IMR-90 (cell line): ENCODE measurements at regions not wholly inside any gene's neighbourhood (a gene's known extent, or its start where the extent isn't known, plus 50 kb on each side); places are given as distances from the start of the nearest gene placed in this dataset.

ENCODE experiments used
- ATAC-seq: fragments of 200-7000 bp; cut with Tn5 transposase; 2 replicates; pipeline ENCODE4 v1.9.1; 2020; ENCODE audit warnings: low read depth, mild to moderate bottlenecking, moderate library complexity
- BruUV-seq: library from RNA; stranded (reverse); fragments of 400-500 nt; replicated peaks from 2 replicates; lab custom pipeline; 2021; lab: Mats Ljungman, UMichigan
- CTCF ChIA-PET: fragments of 300-600 bp; formaldehyde crosslinking; extraction: SDS; loops from one replicate; lab custom pipeline; 2021; ENCODE audit warnings: antibody characterized with exemption; lab: Yijun Ruan, JAX
- POLR2A ChIA-PET: fragments of 300-600 bp; sonication (Branson Sonifier 250); formaldehyde crosslinking; loops from one replicate; lab custom pipeline; 2022; ENCODE audit warnings: antibody characterized with exemption; ENCODE audit not compliant: unreplicated experiment; lab: Charles Lee
- DNase-seq: peaks from one replicate; pipeline ENCODE4 v3.0.0; 2013
- H2AFZ ChIP-seq: replicated peaks from 2 replicates; pipeline ENCODE3; 2013; ENCODE audit warnings: low read length, mild to moderate bottlenecking; ENCODE audit not compliant: poor library complexity
- H2AK5ac ChIP-seq: 2 replicates; pipeline ENCODE4 v1.6.1; 2013; ENCODE audit warnings: low read depth, low read length, inconsistent platforms
- H2AK9ac ChIP-seq: replicated peaks from 2 replicates; pipeline ENCODE3; 2013; ENCODE audit warnings: mild to moderate bottlenecking, low read depth, low read length, moderate library complexity; ENCODE audit not compliant: poor library complexity
- H2BK120ac ChIP-seq: 2 replicates; pipeline ENCODE4 v1.6.1; 2013; ENCODE audit warnings: low read depth, low read length, inconsistent platforms
- H2BK15ac ChIP-seq: 3 replicates; pipeline ENCODE4 v1.6.1; 2013; ENCODE audit warnings: low read depth, low read length, inconsistent platforms
- H2BK20ac ChIP-seq: 2 replicates; pipeline ENCODE4 v1.6.1; 2013; ENCODE audit warnings: low read depth, mild to moderate bottlenecking, inconsistent platforms, low read length, moderate library complexity
- H2BK5ac ChIP-seq: 2 replicates; pipeline ENCODE4 v1.6.1; 2013; ENCODE audit warnings: mild to moderate bottlenecking, low read depth, low read length, inconsistent platforms; ENCODE audit not compliant: poor library complexity, severe bottlenecking
- H3K14ac ChIP-seq: replicated peaks from 2 replicates; pipeline ENCODE4 v1.6.1; 2013; ENCODE audit warnings: low read depth, low read length, inconsistent platforms
- H3K18ac ChIP-seq: 2 replicates; pipeline ENCODE4 v1.6.1; 2013; ENCODE audit warnings: low read depth, low read length, control low read depth
- H3K23ac ChIP-seq: 2 replicates; pipeline ENCODE4 v1.6.1; 2013; ENCODE audit warnings: low read depth, low read length, inconsistent platforms
- H3K27ac ChIP-seq: 2 replicates; pipeline ENCODE4 v1.5.1; 2013; ENCODE audit warnings: mild to moderate bottlenecking, control low read depth, low read length; ENCODE audit not compliant: insufficient read depth
- H3K27me3 ChIP-seq: 2 replicates; pipeline ENCODE4 v1.6.1; 2013; ENCODE audit warnings: low read length; ENCODE audit not compliant: control insufficient read depth, insufficient read depth
- H3K36me3 ChIP-seq: 2 replicates; pipeline ENCODE4 v1.6.1; 2013; ENCODE audit warnings: low read length, mixed read lengths; ENCODE audit not compliant: control insufficient read depth, insufficient read depth
- H3K4ac ChIP-seq: 2 replicates; pipeline ENCODE4 v1.6.1; 2013; ENCODE audit warnings: low read depth, low read length, inconsistent platforms
- H3K4me1 ChIP-seq: 2 replicates; pipeline ENCODE4 v1.6.1; 2013; ENCODE audit warnings: low read length, mixed read lengths; ENCODE audit not compliant: control insufficient read depth, insufficient read depth
- H3K4me2 ChIP-seq: 2 replicates; pipeline ENCODE4 v1.6.1; 2013; ENCODE audit warnings: low read depth, mild to moderate bottlenecking, control low read depth, low read length, moderate library complexity
- H3K4me3 ChIP-seq: 2 replicates; pipeline ENCODE4 v1.5.1; 2013; ENCODE audit warnings: low read depth, mild to moderate bottlenecking, control low read depth, low read length, moderate library complexity; ENCODE audit not compliant: insufficient read depth
- H3K56ac ChIP-seq: 2 replicates; pipeline ENCODE4 v1.6.1; 2013; ENCODE audit warnings: low read length, inconsistent platforms; ENCODE audit not compliant: insufficient read depth; ENCODE audit errors: extremely low read depth
- H3K79me1 ChIP-seq, 2 experiments: 2 replicates each; pipeline ENCODE4 v1.6.1; 2013; ENCODE audit warnings: low read length in 2 of 2, inconsistent platforms in 1 of 2, low read depth in 1 of 2
- H3K9ac ChIP-seq: 2 replicates; pipeline ENCODE4 v1.6.1; 2013; ENCODE audit warnings: low read depth, low read length, control low read depth
- H3K9me1 ChIP-seq: 2 replicates; pipeline ENCODE4 v1.6.1; 2013; ENCODE audit warnings: low read length, inconsistent platforms; ENCODE audit not compliant: insufficient read depth
- H3K9me3 ChIP-seq: 2 replicates; pipeline ENCODE4 v1.6.1; 2013; ENCODE audit warnings: low read length; ENCODE audit not compliant: control insufficient read depth, insufficient read depth
- H4K20me1 ChIP-seq: 2 replicates; pipeline ENCODE4 v1.6.1; 2013; ENCODE audit warnings: low read length, inconsistent platforms; ENCODE audit not compliant: insufficient read depth
- H4K5ac ChIP-seq: 2 replicates; pipeline ENCODE4 v1.6.1; 2013; ENCODE audit warnings: mild to moderate bottlenecking, low read depth, low read length, control low read depth
- H4K8ac ChIP-seq, 2 experiments: 2 replicates each; pipeline ENCODE4 v1.6.1; 2013; ENCODE audit warnings: low read depth in 2 of 2, low read length in 2 of 2, control low read depth in 1 of 2, inconsistent platforms in 1 of 2
- H4K91ac ChIP-seq: 2 replicates; pipeline ENCODE4 v1.6.1; 2013; ENCODE audit warnings: low read depth, low read length, inconsistent platforms; ENCODE audit not compliant: insufficient read depth
- BHLHE40 ChIP-seq: fragments of 150-350 bp; IDR thresholded peaks from 2 replicates; pipeline ENCODE4 v1.6.1; 2016; ENCODE audit warnings: mild to moderate bottlenecking, low read depth, low read length
- CEBPB ChIP-seq: IDR thresholded peaks from 2 replicates; pipeline ENCODE4 v1.6.1; 2012; ENCODE audit warnings: low read depth, low read length, improper control_type of control experiment
- CTCF ChIP-seq: conservative IDR thresholded peaks from 2 replicates; pipeline ENCODE4 v1.5.1; 2012; ENCODE audit warnings: mild to moderate bottlenecking, low read depth, low read length, improper control_type of control experiment
- ELK1 ChIP-seq: fragments of 150-350 bp; IDR thresholded peaks from 2 replicates; pipeline ENCODE4 v1.6.1; 2016; ENCODE audit warnings: low read depth, mild to moderate bottlenecking, low read length, moderate library complexity, borderline replicate concordance
- FOS ChIP-seq: fragments of 150-350 bp; IDR thresholded peaks from 2 replicates; pipeline ENCODE4 v1.6.1; 2016; ENCODE audit warnings: low read depth, low read length
- MXI1 ChIP-seq: IDR thresholded peaks from 2 replicates; pipeline ENCODE4 v1.6.1; 2012; ENCODE audit warnings: low read depth, mild to moderate bottlenecking, low read length, moderate library complexity, borderline replicate concordance
- NFE2L2 ChIP-seq: fragments of 150-350 bp; IDR thresholded peaks from 2 replicates; pipeline ENCODE4 v1.6.1; 2016; ENCODE audit warnings: low read depth, mild to moderate bottlenecking, low read length
- POLR2A ChIP-seq: IDR thresholded peaks from 2 replicates; pipeline ENCODE4 v1.6.1; 2012; ENCODE audit warnings: mild to moderate bottlenecking, low read depth, low read length
- RAD21 ChIP-seq: IDR thresholded peaks from 2 replicates; pipeline ENCODE4 v1.6.1; 2012; ENCODE audit warnings: low read length, improper control_type of control experiment
- RCOR1 ChIP-seq: IDR thresholded peaks from 2 replicates; pipeline ENCODE4 v1.6.1; 2012; ENCODE audit warnings: mild to moderate bottlenecking, low read length, improper control_type of control experiment; ENCODE audit not compliant: insufficient replicate concordance
- RFX5 ChIP-seq: IDR thresholded peaks from 2 replicates; pipeline ENCODE4 v1.8.0; 2012; ENCODE audit warnings: low read depth, mild to moderate bottlenecking, low read length, moderate library complexity
- USF2 ChIP-seq: fragments of 150-350 bp; IDR thresholded peaks from 2 replicates; pipeline ENCODE4 v1.6.1; 2017; ENCODE audit warnings: mild to moderate bottlenecking, antibody characterized with exemption, low read length, low read depth
- WGBS, 2 experiments: methylation state at CpG; one replicate each; pipeline versions ENCODE4 v1.1.5 to v1.1.7; 2013; ENCODE audit warnings: missing lambda C conversion rate in 2 of 2; ENCODE audit not compliant: insufficient read length in 1 of 2; ENCODE audit errors: extremely low coverage in 2 of 2; 5-methylcytosine and 5-hydroxymethylcytosine counted together
- dilution Hi-C: fragments of 300-500 bp; cut with HindIII; formaldehyde crosslinking; loops from one replicate; pipeline ENCODE4 v1.14.3; 2018; ENCODE audit warnings: low sequenced_read_pairs; ENCODE audit not compliant: unreplicated experiment
- in situ Hi-C: fragments of 300-500 bp; cut with MboI; formaldehyde crosslinking; loops from 3 replicates; pipeline ENCODE4 v1.14.3; 2019; ENCODE audit warnings: low sequenced_read_pairs, inconsistent platforms, mixed read lengths
- intact Hi-C: fragments of 100-400 bp; cut with micrococcal nuclease; formaldehyde crosslinking; loops from 2 replicates; pipeline ENCODE4 v1.10.0; 2022

- in situ Hi-C loops = no loop called here
- H3K9me3 ChIP-seq = no peaks in the 10 kb centered on the region
- no peak overlapping the region for H2BK120ac ChIP-seq
- H3K56ac ChIP-seq = no peak overlapping the region
- H4K20me1 ChIP-seq = no peaks in the 10 kb centered on the region
- H2BK5ac ChIP-seq = no peak overlapping the region
- no peak overlapping the region for H4K91ac ChIP-seq
- H3K4me3 ChIP-seq = no peak overlapping the region
- intact Hi-C loops = no loop called here
- H2AK5ac ChIP-seq = no peak overlapping the region
- 93% methylated on average over 2 of the region's 2 CpGs; no CpG with 5 or more reads in 1 of the 2 experiments for WGBS, 2 experiments
- no peak overlapping the region for H3K4ac ChIP-seq
- H3K4me1 ChIP-seq = no peaks in the 10 kb centered on the region
- H3K14ac ChIP-seq = no peak overlapping the region
- ATAC-seq = no peak
- no peak overlapping the region for H3K27ac ChIP-seq
- H3K36me3 ChIP-seq = no peaks in the 10 kb centered on the region
- no peak overlapping the region for H4K8ac ChIP-seq
- H2BK15ac ChIP-seq = no peak overlapping the region
- H3K79me1 ChIP-seq = no peaks in the 10 kb centered on the region
- DNase-seq = no peak
- no peak overlapping the region for H3K9ac ChIP-seq
- H3K23ac ChIP-seq = no peak overlapping the region
- no peak overlapping the region for H4K5ac ChIP-seq
- CTCF ChIA-PET = no interaction called here
- no peaks in the 10 kb centered on the region for H3K27me3 ChIP-seq
- BruUV-seq = no TSS peak
- dilution Hi-C loops = no loop called here
- no peak overlapping the region for H2BK20ac ChIP-seq
- H2AK9ac ChIP-seq = no peak overlapping the region
- no peak overlapping the region for H3K4me2 ChIP-seq
- POLR2A ChIA-PET = no interaction called here
- H3K18ac ChIP-seq = no peak overlapping the region
- H2AFZ ChIP-seq = no peak overlapping the region
- TF ChIP-seq CTCF = no peak
- no peak for TF ChIP-seq BHLHE40
- TF ChIP-seq RFX5 = no peak
- no peak for TF ChIP-seq RCOR1
- TF ChIP-seq FOS = no peak
- no peak for TF ChIP-seq POLR2A
- no peak for TF ChIP-seq USF2
- no peak for TF ChIP-seq RAD21
- no peak for TF ChIP-seq NFE2L2
- no peak for TF ChIP-seq MXI1
- TF ChIP-seq ELK1 = no peak
- TF ChIP-seq CEBPB = no peak
- H3K9me1 ChIP-seq = no peaks in the 10 kb centered on the region; the same call in 1 of the 2 replicates
These were observed 217.9 kb upstream of the RND3 start for GRCh38 chr2:150705357-150705756.
